ENCODE measurements at regions not wholly inside any gene's neighbourhood (a gene's known extent, or its start where the extent isn't known, plus 50 kb on each side); places are given as distances from the start of the nearest gene placed in this dataset.

DNA sequence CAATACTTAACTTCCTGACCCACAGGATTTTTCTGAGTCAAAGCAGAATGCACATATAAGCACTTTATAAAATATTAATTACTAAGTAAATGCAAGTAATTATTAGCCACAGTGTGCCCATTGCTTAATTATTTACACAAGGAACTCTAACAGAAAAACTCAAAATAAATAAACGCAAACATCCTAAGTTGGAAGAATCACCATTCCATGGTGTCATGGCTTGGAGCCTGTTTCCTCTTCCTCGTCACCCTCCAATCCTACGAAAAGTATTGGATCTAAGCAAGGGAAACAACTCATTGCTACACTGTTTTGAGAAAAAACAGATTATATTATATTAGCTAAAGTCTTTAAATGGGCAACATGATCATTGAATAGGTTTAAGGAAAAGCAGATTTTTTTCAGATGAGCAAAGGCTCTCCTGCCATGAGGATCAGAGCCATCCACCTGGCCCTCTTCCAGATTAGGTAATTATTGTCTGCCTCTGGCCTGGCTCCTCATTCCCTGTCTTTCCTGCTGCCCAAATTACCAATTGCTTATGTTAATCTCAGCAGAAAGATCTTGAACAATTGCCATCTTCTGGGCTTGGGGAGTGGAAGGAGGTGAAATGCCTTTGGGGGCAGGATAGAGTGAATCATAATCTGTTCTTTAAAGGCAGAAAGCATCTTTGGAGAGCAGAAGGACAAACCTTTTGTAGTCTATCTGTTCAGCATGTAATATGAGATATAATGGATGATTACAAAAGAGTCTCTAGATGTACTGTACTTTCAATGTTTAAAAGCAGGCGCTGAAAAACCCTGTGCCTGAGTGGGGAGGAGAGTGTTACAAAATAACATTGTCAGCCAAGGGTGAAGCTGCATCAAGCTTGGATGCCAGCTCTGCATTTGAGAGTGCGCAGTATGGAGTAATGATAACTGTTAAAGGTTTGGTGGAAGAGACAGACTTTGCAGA lies 121.2 kb downstream of the DUSP10 start:
- no peak for DNase-seq (ENCODE audit: low read depth in 2 of 2)

DNA sequence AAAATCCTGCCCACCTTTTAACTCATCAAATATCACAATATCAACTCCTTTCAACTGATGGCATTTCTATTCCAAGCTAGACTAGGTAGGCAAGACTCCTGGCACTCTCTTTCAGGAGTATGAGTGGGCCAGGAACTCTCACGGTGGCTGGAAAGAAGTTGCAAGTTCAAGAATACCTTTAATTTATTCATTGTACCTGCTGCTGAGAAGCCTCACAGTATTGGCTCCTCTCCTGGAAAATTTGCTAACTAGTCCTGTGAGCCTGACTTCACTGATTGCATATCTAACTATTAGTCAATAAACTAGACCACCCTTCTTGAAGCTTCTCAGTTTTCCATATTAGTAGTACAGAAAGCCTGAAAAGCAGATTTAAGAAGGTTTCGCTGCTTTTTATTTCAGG lies 120.2 kb downstream of the DUSP10 start:
- DNase-seq (ENCODE audit: low read depth in 2 of 2) = no peak

DNA sequence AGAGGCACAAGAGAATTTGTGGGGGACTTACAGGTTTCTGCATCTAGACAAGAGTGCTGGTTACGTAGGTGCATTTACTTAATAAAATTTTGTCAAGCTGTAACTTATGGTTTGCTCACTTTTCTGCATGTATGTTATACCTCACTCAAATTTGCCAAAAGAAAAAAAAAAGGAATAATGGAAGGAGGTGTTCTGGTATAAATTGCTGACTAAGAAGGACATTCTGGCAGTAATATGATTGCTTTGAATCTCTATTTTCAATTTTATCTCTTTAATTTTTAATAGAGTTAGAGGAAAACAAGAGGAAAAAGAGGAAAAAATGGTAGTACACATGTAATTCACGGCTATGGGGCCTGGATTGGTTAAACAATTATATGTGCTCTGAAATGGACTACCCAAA lies 119.5 kb downstream of the DUSP10 start:
- DNase-seq (ENCODE audit: low read depth in 2 of 2) = no peak

GRCh38 chr1:221625026-221625425 lies 116.9 kb downstream of the DUSP10 start:
- DNase-seq (ENCODE audit: low read depth in 2 of 2) = no peak

DNA sequence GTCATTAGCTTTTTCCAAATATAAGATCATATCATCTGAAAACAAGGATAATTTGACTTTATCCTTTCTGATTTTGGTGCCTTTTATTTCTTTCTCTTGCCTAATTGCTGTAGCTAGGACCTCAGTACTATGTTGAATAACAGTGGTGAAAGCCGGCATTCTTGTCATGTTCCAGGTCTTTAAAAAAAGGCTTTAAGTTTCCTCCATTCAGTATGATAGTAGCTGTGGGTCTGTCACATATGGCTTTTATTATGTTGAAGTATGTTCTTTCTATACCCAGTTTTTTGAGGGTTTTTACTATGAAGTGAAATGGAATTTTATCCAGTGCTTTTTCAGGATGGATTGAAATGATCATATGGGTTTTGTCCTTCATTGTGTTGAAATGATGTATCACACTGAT lies 115.8 kb downstream of the DUSP10 start:
- no peak for DNase-seq (ENCODE audit: low read depth in 2 of 2)

GRCh38 chr1:221630236-221630635 lies 111.7 kb downstream of the DUSP10 start:
- no peak for DNase-seq (ENCODE audit: low read depth in 2 of 2)

DNA sequence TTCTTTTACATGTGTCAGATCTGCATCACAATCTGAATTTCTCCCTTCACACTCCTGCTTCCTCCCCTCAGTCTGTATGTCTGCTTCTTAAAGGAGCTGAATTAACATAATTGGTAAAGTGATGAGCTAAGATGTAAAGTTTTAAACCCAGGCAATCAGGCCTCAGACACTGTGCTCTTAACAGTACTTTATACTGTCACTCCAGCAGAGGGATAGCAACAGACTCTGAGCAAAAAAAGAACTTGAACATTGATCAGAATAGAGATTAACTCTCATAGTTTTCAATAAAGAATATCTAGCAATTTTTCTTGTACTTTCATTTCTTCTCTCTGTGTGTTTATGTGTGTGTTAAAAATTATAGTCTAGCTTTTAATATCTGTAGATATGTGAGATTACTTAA lies 110.3 kb downstream of the DUSP10 start:
- no peak for DNase-seq (ENCODE audit: low read depth in 2 of 2)

GRCh38 chr1:221632072-221632471 lies 109.8 kb downstream of the DUSP10 start:
- no peak for DNase-seq (ENCODE audit: low read depth in 2 of 2)

DNA sequence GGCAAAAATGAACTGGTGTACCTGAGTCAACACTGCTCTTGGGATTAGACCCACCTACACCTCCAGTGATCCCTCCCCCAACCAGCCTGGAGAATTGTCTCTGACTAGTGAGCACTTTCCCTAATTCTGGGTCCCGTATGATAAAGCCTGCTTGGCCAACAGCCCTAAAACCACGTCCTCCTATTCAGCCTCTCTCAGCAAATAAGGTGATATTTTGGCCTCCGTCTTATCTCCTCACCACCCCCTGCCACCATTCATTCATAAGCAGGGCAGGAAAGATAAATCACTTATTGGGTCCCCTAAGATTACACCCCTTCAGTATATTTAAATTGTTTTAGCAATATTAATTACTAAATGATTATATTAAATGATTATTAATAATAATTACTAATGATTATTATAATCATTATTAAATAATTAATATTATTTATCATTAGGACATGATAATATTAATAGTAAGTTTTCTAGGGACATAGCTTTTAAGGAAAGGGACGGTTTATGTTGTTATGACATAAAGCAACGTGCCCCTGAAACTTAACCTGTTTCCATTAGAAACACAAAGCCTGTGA lies 108.0 kb downstream of the DUSP10 start:
- no peak for DNase-seq (ENCODE audit: low read depth in 2 of 2)

DNA sequence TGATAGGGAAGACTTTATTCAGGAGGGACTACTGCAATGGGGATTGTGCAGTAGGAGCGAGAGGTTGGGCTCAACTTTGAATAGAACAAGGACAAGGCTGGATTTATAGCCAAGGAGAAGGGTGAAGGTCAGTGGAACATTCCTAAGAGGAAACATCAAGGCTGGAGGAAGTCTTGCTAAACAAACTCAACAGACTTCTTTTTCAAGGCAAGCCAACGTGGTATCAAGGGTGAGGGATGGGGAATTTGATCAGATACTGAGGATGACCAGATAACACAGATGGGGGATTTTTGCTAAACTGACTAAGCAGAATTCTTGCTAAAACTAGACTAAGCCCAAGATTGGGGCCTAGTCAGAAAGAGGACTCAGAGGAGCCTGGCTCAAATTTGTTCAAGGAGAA lies 107.3 kb downstream of the DUSP10 start:
- DNase-seq (ENCODE audit: low read depth in 2 of 2) = no peak

GRCh38 chr1:221635305-221635704 lies 106.6 kb downstream of the DUSP10 start:
- DNase-seq (ENCODE audit: low read depth in 2 of 2) = no peak

GRCh38 chr1:221636096-221636495 lies 105.8 kb downstream of the DUSP10 start:
- DNase-seq (ENCODE audit: low read depth in 2 of 2) = no peak

DNA sequence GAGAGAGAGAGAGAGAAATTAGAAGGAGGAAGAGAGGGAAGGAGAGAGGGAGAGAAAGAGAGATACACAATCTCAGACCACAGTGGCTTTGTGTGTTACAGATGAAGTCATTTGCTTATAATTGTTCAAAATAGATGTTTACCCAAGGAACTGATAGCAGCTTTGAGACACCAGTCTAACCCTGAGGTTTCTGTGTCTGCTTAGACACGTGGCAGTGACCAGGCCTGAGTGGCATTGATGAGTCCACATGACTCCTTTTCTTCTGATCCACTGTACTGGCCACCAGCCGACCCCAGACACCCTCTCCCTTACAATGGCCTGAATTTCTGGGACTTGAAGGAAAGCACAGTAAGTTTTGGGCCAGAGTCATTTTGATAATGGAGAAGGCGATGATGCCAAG lies 104.9 kb downstream of the DUSP10 start:
- DNase-seq (ENCODE audit: low read depth in 2 of 2) = no peak

- DNase-seq (ENCODE audit: low read depth in 2 of 2) = no peak
Observed at GRCh38 chr1:221637641-221638041, 104.2 kb downstream of the DUSP10 start.

GRCh38 chr1:221638595-221638994 lies 103.3 kb downstream of the DUSP10 start:
- no peak for DNase-seq (ENCODE audit: low read depth in 2 of 2)

- no peak for DNase-seq (ENCODE audit: low read depth in 2 of 2)
Observed at GRCh38 chr1:221641811-221642210, 100.1 kb downstream of the DUSP10 start.

DNA sequence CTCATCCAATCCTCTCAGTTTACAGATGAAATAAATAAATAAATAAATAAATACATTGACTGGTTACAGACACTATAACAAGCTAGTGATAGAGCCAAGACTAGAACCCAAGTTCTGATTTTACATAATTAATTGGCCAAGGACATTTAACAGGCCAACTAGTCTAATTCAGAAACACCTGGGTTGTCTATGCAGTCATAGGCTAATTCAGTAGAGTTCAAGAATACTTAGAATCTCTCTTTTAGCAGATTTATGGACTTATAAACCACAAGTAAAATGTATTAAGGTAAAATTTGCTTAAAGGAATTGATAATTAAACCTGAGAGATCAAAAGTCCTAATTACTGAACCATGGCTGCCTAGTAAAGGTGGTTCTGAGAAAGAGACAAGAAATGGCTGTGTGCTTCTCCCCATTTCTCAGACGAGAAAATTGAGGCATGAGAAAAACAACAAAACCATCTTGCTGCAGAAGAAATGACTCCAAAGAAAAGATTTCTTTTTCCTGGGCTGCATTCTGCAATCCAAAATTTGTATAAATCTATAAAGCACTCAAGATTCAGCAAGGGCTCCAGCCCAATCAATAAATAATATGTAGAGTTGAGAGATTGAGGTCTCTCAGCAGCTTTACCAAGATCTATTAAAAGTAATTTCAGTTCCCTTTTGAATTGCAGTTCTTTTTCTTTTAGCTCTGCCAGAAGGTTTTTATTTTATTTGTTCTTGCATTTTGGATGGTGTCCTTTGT lies 98.3 kb downstream of the DUSP10 start:
- no peak for DNase-seq (ENCODE audit: low read depth in 2 of 2)

GRCh38 chr1:221644145-221644448 lies 97.8 kb downstream of the DUSP10 start:
- no peak for DNase-seq (ENCODE audit: low read depth in 2 of 2)

DNA sequence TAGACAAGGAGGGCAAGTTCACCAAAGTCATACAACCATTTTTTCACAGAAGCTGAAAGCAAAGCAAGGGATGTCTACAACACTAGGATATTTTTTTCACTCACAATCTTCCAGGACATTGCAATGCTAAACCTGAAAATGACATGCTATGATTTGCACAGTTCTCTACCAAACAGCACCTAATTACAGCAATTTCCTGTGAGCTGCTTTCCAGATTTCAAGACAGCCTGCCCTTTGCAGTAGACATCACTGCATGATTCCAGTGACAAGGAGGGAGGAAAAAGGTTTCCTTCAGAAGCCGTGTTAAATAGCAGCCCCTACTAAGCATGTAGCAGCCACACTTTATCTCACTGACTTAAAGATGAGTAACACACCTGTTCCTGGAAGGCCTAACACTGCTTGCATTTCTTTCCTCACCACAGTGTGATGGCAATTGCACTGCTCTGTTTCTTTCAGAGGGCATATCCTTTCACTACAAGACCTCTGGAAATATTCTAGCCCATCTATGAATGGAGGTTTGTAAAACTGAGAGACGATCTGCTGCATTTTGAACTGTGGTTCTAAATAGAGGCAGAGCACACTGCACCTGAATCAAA lies 97.1 kb downstream of the DUSP10 start:
- no peak for DNase-seq (ENCODE audit: low read depth in 2 of 2)

- DNase-seq (ENCODE audit: low read depth in 2 of 2) = no peak
Observed at GRCh38 chr1:221648201-221648600, 93.7 kb downstream of the DUSP10 start.
